GM12878 (cell line): ENCODE measurements at regions not wholly inside any gene's neighbourhood (a gene's known extent, or its start where the extent isn't known, plus 50 kb on each side); places are given as distances from the start of the nearest gene placed in this dataset.

Source experiments
- ATAC-seq: fragments of 200-7000 bp; cut with Tn5 transposase; 3 replicates; pipeline ENCODE4 v1.9.1; 2020; ENCODE audit warnings: mild to moderate bottlenecking, moderate library complexity
- BruUV-seq: library from RNA; stranded (reverse); fragments of 400-500 nt; replicated peaks from 2 replicates; lab custom pipeline; 2021; lab: Mats Ljungman, UMichigan
- CTCF ChIA-PET: fragments of 300-600 bp; sonication (Branson Sonifier 250); formaldehyde crosslinking; extraction: SDS; loops from one replicate; lab custom pipeline; 2021; ENCODE audit warnings: inconsistent platforms; lab: Yijun Ruan, JAX
- POLR2A ChIA-PET: fragments of 350-600 bp; formaldehyde crosslinking; extraction: SDS; loops from one replicate; lab custom pipeline; 2021; ENCODE audit warnings: inconsistent platforms; lab: Charles Lee
- RAD21 ChIA-PET: fragments of 300-600 bp; sonication (Branson Sonifier 250); formaldehyde crosslinking; loops from one replicate; lab custom pipeline; 2023; ENCODE audit warnings: antibody characterized with exemption; ENCODE audit not compliant: unreplicated experiment; lab: Charles Lee
- SMC1A ChIA-PET: fragments of 300-600 bp; sonication (Branson Sonifier 250); formaldehyde crosslinking; loops from one replicate; lab custom pipeline; 2023; ENCODE audit not compliant: unreplicated experiment, uncharacterized antibody; lab: Charles Lee
- DNase-seq: peaks from one replicate; pipeline ENCODE4 v3.0.0-alpha.2; 2011; ENCODE audit warnings: low read depth, low spot score
- FAIRE-seq: peaks from 3 replicates; lab custom pipeline; 2011; peaks lifted over from hg19 to GRCh38; lab: Jason Lieb, UNC
- H2AFZ ChIP-seq: 2 replicates; pipeline ENCODE4 v1.6.0; 2011; ENCODE audit warnings: low read depth, low read length, control low read depth; ENCODE audit not compliant: control insufficient read depth
- H3K27ac ChIP-seq: 2 replicates; pipeline ENCODE4 v1.5.1; 2011; ENCODE audit warnings: control low read depth; ENCODE audit not compliant: control insufficient read depth, insufficient read depth
- H3K27me3 ChIP-seq, 2 experiments: replicated peaks in 1 of 2; 2 replicates each; pipeline versions ENCODE4 v1.6.0 to v1.6.1; 2011; ENCODE audit warnings: low read length in 1 of 2; ENCODE audit not compliant: control insufficient read depth in 2 of 2, insufficient read depth in 2 of 2
- H3K36me3 ChIP-seq, 2 experiments: 2 replicates each; pipeline ENCODE4 v1.5.1; 2011; ENCODE audit warnings: low read length in 1 of 2; ENCODE audit not compliant: control insufficient read depth in 2 of 2, insufficient read depth in 2 of 2
- H3K4me1 ChIP-seq: 2 replicates; pipeline ENCODE4 v1.6.1; 2011; ENCODE audit warnings: mild to moderate bottlenecking, low read length, moderate library complexity, mixed read lengths; ENCODE audit not compliant: control insufficient read depth, insufficient read depth
- H3K4me2 ChIP-seq: 2 replicates; pipeline ENCODE4 v1.6.0; 2011; ENCODE audit warnings: control low read depth; ENCODE audit not compliant: control insufficient read depth, insufficient read depth
- H3K4me3 ChIP-seq: fragments of 200-600 bp; sonication (generic); 2 replicates; pipeline ENCODE4 v1.5.1; 2016
- H3K79me2 ChIP-seq: 2 replicates; pipeline ENCODE4 v1.6.0; 2011; ENCODE audit warnings: low read length; ENCODE audit not compliant: control insufficient read depth, insufficient read depth
- H3K9ac ChIP-seq: 2 replicates; pipeline ENCODE4 v1.8.0; 2011; ENCODE audit warnings: low read length, control low read depth, mixed read lengths; ENCODE audit not compliant: control insufficient read depth, insufficient read depth
- H3K9me3 ChIP-seq: replicated peaks from 3 replicates; pipeline ENCODE4 v1.5.1; 2011; ENCODE audit warnings: mild to moderate bottlenecking, low read length; ENCODE audit not compliant: control insufficient read depth, insufficient read depth
- H4K20me1 ChIP-seq: 2 replicates; pipeline ENCODE4 v1.6.0; 2011; ENCODE audit not compliant: control insufficient read depth, insufficient read depth
- CEBPZ ChIP-seq: fragments of 150-350 bp; IDR thresholded peaks from 2 replicates; pipeline ENCODE4 v1.6.1; 2016; ENCODE audit warnings: low read depth, low read length
- CHD1 ChIP-seq: IDR thresholded peaks from 2 replicates; pipeline ENCODE4 v1.6.1; 2012; ENCODE audit warnings: low read depth, low read length, improper control_type of control experiment
- ESRRA ChIP-seq: IDR thresholded peaks from 2 replicates; pipeline ENCODE4 v1.6.1; 2012; ENCODE audit warnings: mild to moderate bottlenecking, low read length, improper control_type of control experiment
- HDAC2 ChIP-seq: fragments of 200-600 bp; sonication (generic); IDR thresholded peaks from 2 replicates; pipeline ENCODE4 v1.6.1; 2017
- HSF1 ChIP-seq: fragments of 150-350 bp; IDR thresholded peaks from 2 replicates; pipeline ENCODE4 v1.6.1; 2014; ENCODE audit warnings: mild to moderate bottlenecking, low read depth, low read length
- JUNB ChIP-seq: IDR thresholded peaks from 2 replicates; pipeline ENCODE4 v1.6.1; 2016; ENCODE audit warnings: antibody characterized with exemption, mild to moderate bottlenecking
- RAD51 ChIP-seq: fragments of 450-650 bp; IDR thresholded peaks from 2 replicates; pipeline ENCODE4 v1.6.1; 2016; ENCODE audit warnings: moderate library complexity, mild to moderate bottlenecking, inconsistent platforms
- RELB ChIP-seq: fragments of 450-650 bp; IDR thresholded peaks from 2 replicates; pipeline ENCODE4 v1.6.1; 2017; ENCODE audit warnings: low read depth, mild to moderate bottlenecking, moderate library complexity
- RFX5 ChIP-seq: IDR thresholded peaks from 2 replicates; pipeline ENCODE4 v1.6.1; 2011; ENCODE audit warnings: low read depth, low read length, improper control_type of control experiment
- SPI1 ChIP-seq: IDR thresholded peaks from 2 replicates; pipeline ENCODE4 v1.6.1; 2011; ENCODE audit warnings: low read depth, mild to moderate bottlenecking, low read length, moderate library complexity, borderline replicate concordance; ENCODE audit not compliant: insufficient read depth
- STAT1 ChIP-seq: fragments of 450-650 bp; conservative IDR thresholded peaks from 2 replicates; pipeline ENCODE4 v1.6.1; 2014; ENCODE audit warnings: antibody characterized with exemption, mild to moderate bottlenecking
- ZNF384 ChIP-seq: IDR thresholded peaks from 2 replicates; pipeline ENCODE4 v1.6.1; 2012; ENCODE audit warnings: low read depth, mild to moderate bottlenecking, low read length, improper control_type of control experiment, borderline replicate concordance
- ZSCAN29 ChIP-seq: fragments of 450-650 bp; IDR thresholded peaks from 2 replicates; pipeline ENCODE4 v1.6.1; 2017; ENCODE audit warnings: mild to moderate bottlenecking, moderate library complexity
- WGBS: methylation state at CpG from one replicate; pipeline ENCODE4 v1.1.6; 2016; ENCODE audit warnings: low lambda C conversion rate; ENCODE audit not compliant: insufficient replicate concordance, insufficient coverage; ENCODE audit errors: missing lambda C conversion rate; 5-methylcytosine and 5-hydroxymethylcytosine counted together
- in situ Hi-C: fragments of 300-500 bp; cut with MboI; formaldehyde crosslinking; loops from 9 replicates; pipeline ENCODE4 v1.14.3; 2018; ENCODE audit warnings: mixed read lengths
- intact Hi-C: fragments of 100-400 bp; cut with micrococcal nuclease; formaldehyde crosslinking; loops from one replicate; pipeline ENCODE4 v1.14.2; 2022; ENCODE audit not compliant: unreplicated experiment

GRCh38 chr22:48670731-48671130 is 1156.9 kb downstream of the BRD1 start:
- no TSS peak for BruUV-seq
- POLR2A ChIA-PET, result no interaction called here
- H4K20me1 ChIP-seq, result no peaks in the 10 kb centered on the region
- in situ Hi-C loops, result no loop called here
- H3K4me3 ChIP-seq, result no peak overlapping the region
- no peaks in the 10 kb centered on the region for H3K36me3 ChIP-seq
- SMC1A ChIA-PET, result no interaction called here
- FAIRE-seq (no peak), ATAC-seq (no peak)
- intact Hi-C loops, result no loop called here
- H3K79me2 ChIP-seq, result no peaks in the 10 kb centered on the region
- H3K9me3 ChIP-seq, result no peaks in the 10 kb centered on the region; the same call in 2 of the 3 replicates
- no peak overlapping the region for H3K27ac ChIP-seq
- WGBS, result 5% methylated on average over 5 of the region's 5 CpGs
- no peak overlapping the region for H2AFZ ChIP-seq
- CTCF ChIA-PET, result no interaction called here
- H3K4me2 ChIP-seq, result no peak overlapping the region
- H3K9ac ChIP-seq, result no peak overlapping the region
- TF ChIP-seq JUNB (no peak), CEBPZ (no peak), ZNF384 (no peak), RELB (no peak), RAD51 (no peak), RFX5 (no peak), HDAC2 (no peak), ESRRA (no peak), STAT1 (no peak), ZSCAN29 (no peak), CHD1 (no peak), SPI1 (no peak), HSF1 (no peak)
- TF ChIP-seq, all 136 proteins: peak for 0
- Histone ChIP-seq H3K27me3 (no peaks in the 10 kb centered on the region), H3K4me1 (no peaks in the 10 kb centered on the region)
- RAD21 ChIA-PET, result no interaction called here
- DNase-seq, result no peak
